ENCODE measurements at regions not wholly inside any gene's neighbourhood (a gene's known extent, or its start where the extent isn't known, plus 50 kb on each side); places are given as distances from the start of the nearest gene placed in this dataset.
"Not testable (repeated sequence)": the region's sequence is repeated elsewhere in the genome, so short reads cannot be mapped to it uniquely, and the experiment has no call there.

DNA sequence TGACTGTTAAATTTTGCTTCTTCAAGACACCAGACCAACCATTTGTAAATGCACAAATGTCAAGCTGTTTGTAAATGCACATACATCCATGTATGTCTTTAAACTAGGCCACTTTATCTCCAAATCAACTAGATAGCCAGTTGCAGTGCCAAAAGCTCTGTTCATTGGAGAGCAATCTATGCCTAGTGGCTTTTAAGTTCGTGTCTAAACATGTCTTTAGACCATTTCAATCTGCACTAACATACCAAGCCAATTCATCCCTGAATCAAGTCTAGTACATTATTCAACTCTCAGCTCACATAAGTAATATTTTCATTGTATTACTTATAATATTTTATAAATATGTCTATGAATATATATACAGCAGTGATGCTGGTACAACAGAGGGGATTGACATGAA lies 985.9 kb downstream of the CDH18 start:
- no peak for DNase-seq

DNA sequence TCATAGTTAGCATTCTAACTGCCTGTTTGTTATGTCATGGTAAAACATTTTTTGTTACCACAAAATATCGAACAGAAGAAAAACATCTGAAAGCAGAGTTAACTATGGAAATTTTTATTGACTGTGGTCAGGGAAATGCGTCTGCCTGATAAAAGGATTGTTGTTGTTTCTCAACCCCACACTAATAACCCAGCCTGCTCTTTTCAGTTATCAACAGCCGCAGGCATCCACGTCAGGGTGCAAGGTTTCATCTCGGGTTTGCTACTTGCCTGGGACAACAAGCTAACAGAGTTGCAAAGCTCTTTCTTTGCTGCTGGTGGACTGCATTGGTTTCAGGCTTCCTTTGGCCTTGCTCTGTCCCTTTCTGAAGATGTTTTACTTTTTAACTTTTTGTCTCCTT lies 969.2 kb downstream of the CDH18 start:
- DNase-seq: no peak

DNA sequence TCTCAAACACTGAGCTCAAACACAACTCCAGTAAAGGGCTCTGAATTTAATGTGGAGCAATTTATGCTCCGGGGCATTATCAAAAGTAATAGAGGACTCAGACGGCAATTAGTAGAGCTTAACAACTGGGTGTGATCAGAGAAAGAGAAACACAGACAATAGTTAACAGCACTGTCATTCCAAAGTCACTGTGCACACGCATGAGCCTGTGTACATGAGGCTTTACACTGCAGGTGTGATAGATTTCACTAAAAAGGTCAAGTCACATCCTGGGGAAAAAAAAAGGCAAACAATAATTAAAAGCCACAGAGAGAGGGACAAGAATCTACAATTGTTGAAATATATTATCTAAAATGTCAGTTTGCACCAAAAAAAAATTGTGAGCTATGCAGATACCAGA lies 956.5 kb downstream of the CDH18 start:
- DNase-seq: no peak

DNA sequence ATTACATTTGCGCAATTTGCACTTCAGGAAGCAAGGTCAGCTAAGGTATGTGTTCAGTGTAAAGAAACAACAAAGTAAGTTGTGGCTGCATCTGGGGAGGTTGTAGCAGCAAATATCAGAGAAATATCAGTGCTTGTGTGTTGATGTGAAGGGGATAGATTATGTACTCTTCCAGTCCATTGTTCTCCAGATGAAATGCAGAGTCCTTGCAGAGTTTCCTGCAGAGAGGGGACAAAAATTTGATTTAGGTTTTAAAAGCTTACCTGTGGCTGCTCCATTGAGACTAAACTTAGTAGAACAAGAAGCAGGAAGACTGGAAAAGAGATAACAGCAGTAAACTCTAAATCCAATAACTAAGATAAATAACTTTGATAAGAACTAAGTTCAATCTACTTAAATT lies 952.2 kb downstream of the CDH18 start:
- no peak for DNase-seq

DNA sequence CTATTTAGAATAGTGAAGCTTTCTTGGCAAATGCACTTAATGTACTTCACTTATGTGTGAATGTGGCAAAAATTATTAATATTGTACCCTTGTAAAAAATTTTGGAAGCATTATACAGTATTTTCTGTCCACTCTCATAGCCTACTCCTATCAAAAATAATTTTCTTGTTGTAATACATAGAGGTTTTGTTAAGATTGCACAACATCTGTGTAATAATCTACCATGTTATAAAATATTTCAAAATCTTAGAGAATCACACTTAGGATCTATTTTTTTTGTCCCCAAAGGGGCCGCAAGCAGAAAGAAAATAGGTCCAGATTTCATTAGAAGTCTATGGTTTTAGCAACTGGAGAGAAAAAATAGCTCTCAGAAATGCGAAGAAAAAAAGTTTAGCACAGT lies 945.9 kb downstream of the CDH18 start:
- DNase-seq: no peak

DNA sequence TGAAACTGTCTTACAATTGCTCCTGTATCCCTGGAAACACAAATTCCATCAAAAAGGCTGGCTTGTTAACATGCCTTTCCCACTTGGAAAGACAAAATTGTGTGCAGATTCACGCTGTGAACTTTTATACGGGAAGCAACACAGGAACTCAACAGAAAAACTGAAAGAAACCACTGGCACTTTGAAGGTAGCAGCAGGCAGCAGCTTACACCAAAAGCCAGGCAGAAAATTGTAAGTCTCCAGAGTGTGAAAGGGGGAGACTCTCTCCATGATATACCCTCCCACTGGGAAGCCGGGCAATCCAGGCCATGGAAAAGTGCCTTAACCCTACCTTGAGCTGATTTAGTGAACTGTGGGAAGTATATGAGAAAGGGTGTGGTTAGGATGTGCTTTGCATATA lies 943.7 kb downstream of the CDH18 start:
- DNase-seq: no peak

DNA sequence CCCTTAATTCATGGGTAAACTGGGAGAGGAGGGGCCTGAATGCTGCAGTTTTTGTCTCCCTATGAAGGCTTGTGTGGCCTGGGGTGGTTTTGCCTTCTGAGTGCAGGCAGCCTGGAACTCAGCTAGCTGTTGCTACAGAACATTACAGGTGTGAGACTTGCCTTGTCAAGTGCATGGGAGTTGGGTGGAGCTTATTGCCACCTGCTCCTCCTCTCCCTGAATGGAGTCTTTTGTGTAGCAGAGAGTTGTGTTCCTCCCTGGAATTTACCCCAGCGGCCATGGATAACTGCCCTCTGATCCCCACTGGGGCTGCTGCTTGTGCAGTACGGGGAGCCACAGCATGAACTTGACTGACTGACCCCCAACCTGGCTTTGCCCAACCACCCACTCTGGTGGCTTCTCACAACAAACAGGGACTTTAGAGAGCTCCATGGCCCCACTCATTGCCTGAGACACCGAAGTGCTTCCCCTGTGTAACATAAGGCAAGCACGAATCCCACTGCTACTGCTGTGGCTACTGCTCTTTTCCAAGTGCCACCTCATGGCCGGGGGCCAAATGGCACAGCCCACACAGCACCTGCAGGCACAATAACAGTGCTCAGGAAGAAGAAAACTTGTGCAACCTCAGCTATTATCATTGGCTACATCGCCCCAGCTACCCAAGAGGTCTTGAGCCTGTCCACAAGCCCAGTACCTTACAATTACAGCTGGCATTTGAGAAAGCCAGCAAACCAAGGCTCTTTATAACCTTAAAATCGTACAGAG lies 942.9 kb downstream of the CDH18 start:
- no peak for DNase-seq

DNA sequence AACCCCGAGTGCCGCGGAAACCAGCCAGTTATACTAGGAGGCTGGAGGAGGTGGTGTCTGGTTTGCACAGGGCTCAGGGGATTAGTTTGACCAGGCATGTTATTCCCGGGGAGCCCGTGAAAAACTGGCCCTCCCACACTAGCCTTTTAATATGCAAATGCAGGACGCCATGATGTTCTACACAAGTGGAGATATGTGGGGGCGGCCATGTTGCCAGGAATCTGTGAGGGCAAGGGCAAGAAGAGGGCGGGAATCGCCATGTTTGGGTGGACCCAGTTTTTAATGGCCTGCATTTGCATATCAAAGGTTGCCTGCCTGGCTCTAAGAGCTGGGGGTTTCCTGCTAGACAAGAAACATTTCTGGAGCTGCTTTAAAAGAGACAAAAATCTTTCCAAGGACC lies 940.7 kb downstream of the CDH18 start:
- no peak for DNase-seq

DNA sequence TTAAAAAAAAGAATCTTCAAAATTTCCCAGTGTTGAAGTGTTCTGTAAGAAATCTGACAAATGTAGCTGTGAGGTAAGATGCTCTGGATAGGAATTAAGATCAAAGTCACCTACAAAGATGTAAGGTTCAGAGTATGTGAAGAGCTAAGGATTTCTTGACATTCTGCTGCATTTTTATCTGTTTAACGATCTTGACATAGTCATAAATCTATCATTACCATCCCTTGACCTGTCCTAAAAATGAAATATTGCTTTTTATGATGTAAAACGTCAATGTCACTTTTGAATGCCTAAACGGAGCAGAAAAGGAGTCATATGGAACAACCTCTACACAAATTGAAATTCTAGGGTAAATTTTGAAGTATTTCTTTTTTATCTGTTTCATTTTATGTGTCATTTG lies 939.3 kb downstream of the CDH18 start:
- no peak for DNase-seq

DNA sequence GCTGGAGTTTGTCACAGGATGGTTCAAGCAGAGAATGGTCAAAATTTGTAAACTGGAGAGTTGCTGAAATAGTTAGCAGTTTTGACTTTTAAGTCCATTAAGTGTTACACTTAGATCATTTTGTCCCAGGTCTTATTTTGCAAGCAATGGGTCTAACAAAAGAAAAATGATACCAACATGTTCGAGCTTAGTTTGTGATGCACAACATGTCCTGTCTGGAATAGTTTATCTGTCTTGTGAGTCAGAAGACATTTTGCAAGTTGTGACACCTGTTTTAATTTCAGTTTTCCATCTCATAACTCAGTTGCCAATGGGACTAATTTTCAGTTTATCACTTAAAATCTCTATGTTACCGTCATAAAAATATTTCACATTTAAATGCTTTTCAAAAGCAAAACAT lies 929.8 kb downstream of the CDH18 start:
- no peak for DNase-seq

DNA sequence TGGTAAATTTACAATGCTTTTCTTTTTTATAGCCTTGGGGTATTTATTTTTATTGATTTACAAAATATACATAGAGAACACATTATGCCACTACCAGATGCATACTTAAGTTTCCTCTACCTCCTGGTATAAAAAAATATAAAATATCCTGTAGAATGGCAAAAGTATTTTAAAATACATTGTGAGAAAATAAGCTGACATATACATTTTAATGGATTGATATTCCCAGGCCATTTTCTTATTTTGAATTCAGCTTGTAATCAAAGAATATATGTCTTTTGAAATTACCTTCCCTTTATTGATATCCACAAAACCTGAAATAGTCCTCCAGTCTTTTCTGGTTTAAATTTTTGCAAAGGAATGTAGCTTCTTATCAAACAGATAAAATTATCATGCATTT lies 923.9 kb downstream of the CDH18 start:
- no peak for DNase-seq

DNA sequence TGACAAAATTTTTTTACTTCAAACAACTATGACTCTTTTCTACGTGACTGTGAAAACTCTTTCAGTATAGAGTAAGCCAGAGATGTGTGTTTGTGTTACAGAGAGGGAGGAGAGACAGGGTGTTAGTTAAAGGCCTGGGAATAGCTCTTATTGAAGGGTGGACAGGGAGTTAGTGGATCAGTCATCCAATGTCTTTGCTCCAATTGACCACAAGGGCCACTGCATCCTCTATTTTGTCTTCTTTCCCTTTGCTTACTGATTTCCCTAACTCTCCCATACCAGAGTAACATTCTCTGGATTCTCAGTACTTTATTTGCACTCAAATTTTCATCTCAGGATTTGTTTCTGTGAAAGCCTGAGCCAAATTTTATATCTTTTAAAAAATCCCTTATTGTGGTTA lies 920.3 kb downstream of the CDH18 start:
- no peak for DNase-seq

DNA sequence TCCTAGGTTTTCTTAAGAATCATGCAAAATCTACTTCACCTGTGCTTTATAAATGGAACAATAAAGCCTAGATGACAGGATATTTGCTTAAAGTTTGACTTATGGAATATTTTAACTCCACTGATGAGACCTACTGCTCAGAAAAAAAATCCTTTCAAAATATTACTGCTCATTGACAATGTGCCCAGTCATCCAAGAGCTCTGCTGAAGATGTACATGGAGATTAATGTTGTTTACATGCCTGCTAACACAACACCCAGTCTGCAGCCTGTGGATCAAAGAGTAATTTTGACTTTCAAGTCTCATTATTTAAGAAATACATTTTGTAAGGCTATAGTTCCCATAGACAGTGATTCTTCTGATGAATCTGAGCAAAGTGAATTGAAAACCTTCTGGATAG lies 889.6 kb downstream of the CDH18 start:
- DNase-seq: no peak

DNA sequence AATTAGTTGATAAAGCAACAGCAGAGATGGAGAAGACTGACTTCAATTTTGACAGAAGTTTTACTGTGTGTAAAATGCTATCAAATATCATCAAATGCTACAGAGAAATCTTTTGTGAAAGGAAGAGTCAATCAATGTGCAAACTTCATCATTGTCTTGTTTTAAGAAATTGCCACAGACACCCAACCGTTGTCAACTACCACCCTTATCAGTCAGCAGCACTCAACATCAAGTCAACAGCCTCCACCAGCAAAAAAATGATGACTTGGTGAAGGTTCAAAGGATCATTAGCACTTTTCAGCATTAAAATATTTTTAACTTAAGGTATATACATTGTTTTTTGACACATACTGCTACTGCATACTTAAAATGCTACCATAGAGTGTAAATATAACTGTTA lies 888.8 kb downstream of the CDH18 start:
- DNase-seq: no peak

DNA sequence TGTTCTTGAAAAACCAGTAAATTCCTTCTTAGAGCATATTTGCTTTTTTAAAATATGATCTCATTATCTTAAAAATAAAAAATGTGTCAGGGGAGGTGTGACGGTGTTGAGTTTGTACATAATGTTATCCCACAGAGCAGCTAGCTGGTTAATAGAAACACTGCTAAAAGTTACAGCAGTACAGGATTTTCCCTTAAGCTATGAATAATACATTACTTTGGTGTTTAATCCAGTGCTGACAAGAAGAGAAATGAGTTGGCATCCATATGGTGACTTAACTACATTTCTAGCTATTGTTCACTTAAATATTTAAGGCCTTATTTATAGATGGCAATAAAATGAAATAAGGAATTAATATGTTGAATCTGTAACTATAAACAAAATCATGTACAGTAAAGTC lies 883.1 kb downstream of the CDH18 start:
- no peak for DNase-seq

DNA sequence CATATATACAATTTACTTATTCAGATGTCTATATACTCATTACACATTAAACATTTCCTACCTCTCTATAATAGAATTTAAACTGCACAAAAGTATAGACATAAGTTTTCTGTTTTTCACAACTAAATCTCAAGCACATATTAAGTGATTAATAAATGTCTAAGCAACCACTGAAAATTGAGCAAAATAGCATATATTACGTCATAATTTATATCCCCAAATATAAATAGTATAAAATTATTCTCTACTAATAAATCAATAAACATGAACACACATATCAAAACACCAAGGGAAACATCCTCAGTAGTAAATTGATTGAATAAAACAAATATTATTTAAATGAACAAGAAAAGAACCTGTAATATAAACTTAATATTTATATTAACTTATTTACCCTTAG lies 865.1 kb downstream of the CDH18 start:
- no peak for DNase-seq

DNA sequence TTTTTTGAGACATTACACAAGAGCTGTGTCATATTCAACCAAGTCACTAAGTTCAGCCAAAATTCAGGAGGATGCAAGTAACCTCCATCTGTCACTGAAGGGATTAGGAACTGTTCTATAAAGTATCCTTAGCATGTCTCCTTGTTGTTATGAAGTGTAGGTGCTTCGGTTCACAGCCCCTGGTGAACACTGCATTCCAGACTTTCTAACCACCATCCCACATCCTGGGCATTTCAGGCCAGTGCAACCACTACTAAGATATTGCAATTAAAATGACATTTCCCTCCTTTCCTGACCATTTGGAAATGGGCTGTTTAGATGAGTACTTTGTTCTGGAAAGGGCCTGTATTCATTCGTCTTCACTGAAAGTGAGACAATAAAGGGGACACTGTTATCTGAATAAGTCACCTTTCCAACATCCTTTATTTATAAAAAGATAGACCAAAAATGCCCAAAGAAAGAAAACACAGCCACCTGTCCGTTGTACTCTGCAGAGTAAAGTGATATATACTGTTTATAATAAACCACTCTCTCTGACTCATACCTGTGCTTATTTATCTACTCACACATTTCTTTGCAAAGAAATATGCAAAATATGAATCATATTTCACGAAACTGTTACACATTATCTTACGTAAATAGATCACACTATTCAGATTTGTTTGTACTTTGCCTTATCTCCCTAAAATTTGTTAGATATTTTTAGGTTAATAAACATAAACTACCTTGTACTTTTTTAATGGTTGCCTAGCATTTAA lies 861.9 kb downstream of the CDH18 start:
- DNase-seq: no peak

DNA sequence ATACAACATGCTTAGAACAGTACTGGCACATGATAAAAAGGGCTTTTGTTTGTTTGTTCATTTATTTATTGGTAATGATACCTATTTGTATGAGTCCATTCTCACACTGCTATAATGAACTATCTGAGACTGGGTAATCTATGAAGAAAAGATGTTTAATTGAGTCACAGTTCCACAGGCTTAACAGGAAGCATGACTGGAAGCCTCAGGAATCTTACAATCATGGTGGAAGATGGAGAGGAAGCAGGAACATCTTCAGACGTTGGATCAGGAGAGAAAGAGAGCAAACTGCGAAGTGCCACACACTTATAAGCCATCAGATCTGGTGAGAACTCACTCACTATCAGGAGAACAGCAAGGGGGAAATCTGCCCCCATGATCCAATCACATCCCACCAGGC lies 847.7 kb downstream of the CDH18 start:
- no peak for DNase-seq

DNA sequence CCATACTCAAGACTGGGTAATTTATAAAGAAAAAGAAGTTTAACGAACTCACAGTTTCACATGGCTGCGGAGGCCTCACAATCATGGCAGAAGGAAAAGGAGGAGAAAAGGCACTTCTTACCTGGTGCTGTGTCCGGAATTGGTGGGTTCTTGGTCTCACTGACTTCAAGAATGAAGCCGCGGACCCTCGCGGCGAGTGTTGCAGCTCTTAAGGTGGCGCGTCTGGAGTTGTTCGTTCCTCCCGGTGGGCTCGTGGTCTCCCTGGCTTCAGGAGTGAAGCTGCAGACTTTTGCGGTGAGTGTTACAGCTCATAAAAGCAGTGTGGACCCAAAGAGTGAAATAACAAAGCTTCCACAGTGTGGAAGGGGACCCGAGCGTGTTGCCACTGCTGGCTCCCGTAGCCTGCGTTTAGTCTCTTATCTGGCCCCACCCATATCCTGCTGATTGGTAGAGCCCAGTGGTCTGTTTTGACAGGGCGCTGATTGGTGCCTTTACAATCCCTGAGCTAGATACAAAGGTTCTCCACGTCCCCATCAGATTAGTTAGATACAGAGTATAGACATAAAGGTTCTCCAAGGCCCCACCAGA lies 846.0 kb downstream of the CDH18 start:
- not testable (repeated sequence) for DNase-seq

DNA sequence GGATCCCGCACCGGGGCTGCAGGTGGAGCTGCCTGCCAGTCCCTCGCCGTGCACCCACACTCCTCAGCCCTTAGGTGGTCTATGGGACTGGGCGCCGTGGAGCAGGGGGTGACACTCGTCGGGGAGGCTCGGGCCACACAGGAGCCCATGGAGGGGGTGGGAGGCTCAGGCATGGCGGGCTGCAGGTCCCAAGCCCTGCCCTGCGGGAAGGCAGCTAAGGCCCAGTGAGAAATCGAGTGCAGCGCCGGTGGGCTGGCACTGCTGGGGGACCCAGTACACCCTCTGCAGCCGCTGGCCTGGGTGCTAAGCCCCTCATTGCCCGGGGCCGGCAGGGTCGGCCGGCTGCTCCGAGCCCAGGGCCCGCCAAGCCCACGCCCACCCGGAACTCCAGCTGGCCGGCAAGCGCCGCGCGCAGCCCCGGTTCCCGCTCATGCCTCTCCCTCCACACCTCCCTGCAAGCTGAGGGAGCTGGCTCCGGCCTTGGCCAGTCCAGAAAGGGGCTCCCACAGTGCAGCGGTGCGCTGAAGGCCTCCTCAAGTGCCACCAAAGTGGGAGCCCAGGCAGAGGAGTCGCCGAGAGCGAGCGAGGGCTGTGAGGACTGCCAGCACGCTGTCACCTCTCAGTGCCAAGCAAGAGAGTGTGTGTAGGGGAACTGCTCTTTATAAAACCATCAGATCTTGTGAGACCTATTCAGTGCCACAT lies 845.1 kb downstream of the CDH18 start:
- DNase-seq: not testable (repeated sequence)

DNA sequence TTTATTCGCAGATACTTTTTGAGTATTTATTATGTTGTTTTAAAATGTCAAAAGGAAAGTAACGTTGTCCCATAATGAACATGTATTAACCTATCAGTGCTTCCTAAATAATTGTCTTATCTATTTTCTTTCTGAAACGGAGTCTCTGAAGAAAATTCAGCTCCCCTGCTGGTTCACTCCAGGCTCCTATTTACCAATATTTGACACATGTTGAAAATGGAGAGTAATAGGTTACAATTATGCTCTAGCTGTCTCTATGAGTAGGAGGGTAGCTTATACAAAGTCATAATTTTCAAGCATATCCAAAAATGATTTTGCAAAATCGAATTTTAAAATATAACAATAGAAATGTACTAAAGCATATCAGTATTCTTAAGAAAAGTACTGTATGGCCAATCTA lies 844.1 kb downstream of the CDH18 start:
- DNase-seq: no peak

DNA sequence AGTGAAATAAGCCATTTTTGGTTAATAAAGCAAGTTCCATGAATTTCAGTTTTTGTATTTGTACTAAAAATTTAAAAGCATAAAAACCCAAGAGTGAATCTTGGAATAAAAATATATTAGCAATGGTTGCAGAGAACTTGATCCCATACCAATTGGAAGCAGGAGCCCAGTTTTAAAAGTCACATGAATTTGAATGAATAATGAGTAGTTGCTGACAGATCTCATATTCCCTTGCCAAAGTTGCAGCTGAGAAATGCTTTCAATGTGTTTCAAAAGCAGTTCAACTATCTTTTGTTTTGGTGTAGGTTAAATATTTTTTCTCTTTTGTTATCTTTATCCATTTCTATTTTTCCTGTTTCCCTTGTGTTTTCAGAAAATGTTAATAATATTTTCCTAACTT lies 818.6 kb downstream of the CDH18 start:
- DNase-seq: no peak

DNA sequence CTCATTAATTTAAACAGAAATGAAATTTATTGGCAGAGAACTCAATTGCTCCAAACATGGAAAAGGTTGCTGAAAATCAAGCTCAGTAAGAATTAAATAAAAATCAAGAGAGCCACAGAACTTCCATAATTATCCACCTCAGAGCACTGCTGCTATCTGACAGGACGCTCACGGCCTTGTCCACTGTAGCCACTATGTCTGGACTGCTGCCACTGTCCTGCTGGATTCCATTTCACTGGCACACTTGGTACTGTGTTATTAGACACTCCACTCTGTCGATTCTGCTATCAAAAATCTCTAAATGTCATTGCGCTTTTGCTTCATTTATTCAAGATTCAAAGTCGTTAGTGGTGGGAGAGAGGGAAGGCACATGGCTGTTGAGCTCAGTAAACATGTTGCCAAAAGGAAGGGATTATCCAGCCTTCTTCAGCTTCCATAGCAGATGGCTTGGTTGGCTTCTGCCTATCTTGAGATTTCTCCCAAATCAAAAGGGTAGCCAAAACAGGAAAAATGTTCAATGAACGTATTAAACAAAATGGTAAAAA lies 815.0 kb downstream of the CDH18 start:
- no peak for DNase-seq

Data from stimulated activated CD4-positive, alpha-beta T cell treated with anti-CD3 and anti-CD28 coated beads, Interleukin-4, amount 100 ng/mL, for 24 hours (primary cell).